GM23248 (cell line): ENCODE measurements at regions not wholly inside any gene's neighbourhood (a gene's known extent, or its start where the extent isn't known, plus 50 kb on each side); places are given as distances from the start of the nearest gene placed in this dataset.

Experiments
- EZH2 ChIP-seq: fragments of 200-600 bp; sonication (generic); IDR thresholded peaks from 2 replicates; pipeline ENCODE4 v1.6.1; 2018; ENCODE audit warnings: antibody characterized with exemption, mild to moderate bottlenecking; ENCODE audit not compliant: insufficient read depth, poor library complexity, severe bottlenecking
- EZH2phosphoT487 ChIP-seq: fragments of 200-600 bp; sonication (generic); IDR thresholded peaks from 2 replicates; pipeline ENCODE4 v1.6.1; 2018; ENCODE audit warnings: antibody characterized with exemption, moderate library complexity, mild to moderate bottlenecking, low read depth; ENCODE audit not compliant: insufficient read depth

GRCh38 chr2:70374616-70375015 lies 72.7 kb upstream of the FAM136A start:
- TF ChIP-seq EZH2 (no peak), EZH2phosphoT487 (no peak)
